IMR-90 (cell line): ENCODE measurements at regions not wholly inside any gene's neighbourhood (a gene's known extent, or its start where the extent isn't known, plus 50 kb on each side); places are given as distances from the start of the nearest gene placed in this dataset.

Source experiments
- ATAC-seq: fragments of 200-7000 bp; cut with Tn5 transposase; 2 replicates; pipeline ENCODE4 v1.9.1; 2020; ENCODE audit warnings: low read depth, mild to moderate bottlenecking, moderate library complexity
- BruUV-seq: library from RNA; stranded (reverse); fragments of 400-500 nt; replicated peaks from 2 replicates; lab custom pipeline; 2021; lab: Mats Ljungman, UMichigan
- CTCF ChIA-PET: fragments of 300-600 bp; formaldehyde crosslinking; extraction: SDS; loops from one replicate; lab custom pipeline; 2021; ENCODE audit warnings: antibody characterized with exemption; lab: Yijun Ruan, JAX
- POLR2A ChIA-PET: fragments of 300-600 bp; sonication (Branson Sonifier 250); formaldehyde crosslinking; loops from one replicate; lab custom pipeline; 2022; ENCODE audit warnings: antibody characterized with exemption; ENCODE audit not compliant: unreplicated experiment; lab: Charles Lee
- DNase-seq: peaks from one replicate; pipeline ENCODE4 v3.0.0; 2013
- H2AFZ ChIP-seq: replicated peaks from 2 replicates; pipeline ENCODE3; 2013; ENCODE audit warnings: low read length, mild to moderate bottlenecking; ENCODE audit not compliant: poor library complexity
- H2AK5ac ChIP-seq: 2 replicates; pipeline ENCODE4 v1.6.1; 2013; ENCODE audit warnings: low read depth, low read length, inconsistent platforms
- H2AK9ac ChIP-seq: replicated peaks from 2 replicates; pipeline ENCODE3; 2013; ENCODE audit warnings: mild to moderate bottlenecking, low read depth, low read length, moderate library complexity; ENCODE audit not compliant: poor library complexity
- H2BK120ac ChIP-seq: 2 replicates; pipeline ENCODE4 v1.6.1; 2013; ENCODE audit warnings: low read depth, low read length, inconsistent platforms
- H2BK15ac ChIP-seq: 3 replicates; pipeline ENCODE4 v1.6.1; 2013; ENCODE audit warnings: low read depth, low read length, inconsistent platforms
- H2BK20ac ChIP-seq: 2 replicates; pipeline ENCODE4 v1.6.1; 2013; ENCODE audit warnings: low read depth, mild to moderate bottlenecking, inconsistent platforms, low read length, moderate library complexity
- H2BK5ac ChIP-seq: 2 replicates; pipeline ENCODE4 v1.6.1; 2013; ENCODE audit warnings: mild to moderate bottlenecking, low read depth, low read length, inconsistent platforms; ENCODE audit not compliant: poor library complexity, severe bottlenecking
- H3K14ac ChIP-seq: replicated peaks from 2 replicates; pipeline ENCODE4 v1.6.1; 2013; ENCODE audit warnings: low read depth, low read length, inconsistent platforms
- H3K18ac ChIP-seq: 2 replicates; pipeline ENCODE4 v1.6.1; 2013; ENCODE audit warnings: low read depth, low read length, control low read depth
- H3K23ac ChIP-seq: 2 replicates; pipeline ENCODE4 v1.6.1; 2013; ENCODE audit warnings: low read depth, low read length, inconsistent platforms
- H3K27ac ChIP-seq: 2 replicates; pipeline ENCODE4 v1.5.1; 2013; ENCODE audit warnings: mild to moderate bottlenecking, control low read depth, low read length; ENCODE audit not compliant: insufficient read depth
- H3K27me3 ChIP-seq: 2 replicates; pipeline ENCODE4 v1.6.1; 2013; ENCODE audit warnings: low read length; ENCODE audit not compliant: control insufficient read depth, insufficient read depth
- H3K36me3 ChIP-seq: 2 replicates; pipeline ENCODE4 v1.6.1; 2013; ENCODE audit warnings: low read length, mixed read lengths; ENCODE audit not compliant: control insufficient read depth, insufficient read depth
- H3K4ac ChIP-seq: 2 replicates; pipeline ENCODE4 v1.6.1; 2013; ENCODE audit warnings: low read depth, low read length, inconsistent platforms
- H3K4me1 ChIP-seq: 2 replicates; pipeline ENCODE4 v1.6.1; 2013; ENCODE audit warnings: low read length, mixed read lengths; ENCODE audit not compliant: control insufficient read depth, insufficient read depth
- H3K4me2 ChIP-seq: 2 replicates; pipeline ENCODE4 v1.6.1; 2013; ENCODE audit warnings: low read depth, mild to moderate bottlenecking, control low read depth, low read length, moderate library complexity
- H3K4me3 ChIP-seq: 2 replicates; pipeline ENCODE4 v1.5.1; 2013; ENCODE audit warnings: low read depth, mild to moderate bottlenecking, control low read depth, low read length, moderate library complexity; ENCODE audit not compliant: insufficient read depth
- H3K56ac ChIP-seq: 2 replicates; pipeline ENCODE4 v1.6.1; 2013; ENCODE audit warnings: low read length, inconsistent platforms; ENCODE audit not compliant: insufficient read depth; ENCODE audit errors: extremely low read depth
- H3K79me1 ChIP-seq, 2 experiments: 2 replicates each; pipeline ENCODE4 v1.6.1; 2013; ENCODE audit warnings: low read length in 2 of 2, inconsistent platforms in 1 of 2, low read depth in 1 of 2
- H3K9ac ChIP-seq: 2 replicates; pipeline ENCODE4 v1.6.1; 2013; ENCODE audit warnings: low read depth, low read length, control low read depth
- H3K9me1 ChIP-seq: 2 replicates; pipeline ENCODE4 v1.6.1; 2013; ENCODE audit warnings: low read length, inconsistent platforms; ENCODE audit not compliant: insufficient read depth
- H3K9me3 ChIP-seq: 2 replicates; pipeline ENCODE4 v1.6.1; 2013; ENCODE audit warnings: low read length; ENCODE audit not compliant: control insufficient read depth, insufficient read depth
- H4K20me1 ChIP-seq: 2 replicates; pipeline ENCODE4 v1.6.1; 2013; ENCODE audit warnings: low read length, inconsistent platforms; ENCODE audit not compliant: insufficient read depth
- H4K5ac ChIP-seq: 2 replicates; pipeline ENCODE4 v1.6.1; 2013; ENCODE audit warnings: mild to moderate bottlenecking, low read depth, low read length, control low read depth
- H4K8ac ChIP-seq, 2 experiments: 2 replicates each; pipeline ENCODE4 v1.6.1; 2013; ENCODE audit warnings: low read depth in 2 of 2, low read length in 2 of 2, control low read depth in 1 of 2, inconsistent platforms in 1 of 2
- H4K91ac ChIP-seq: 2 replicates; pipeline ENCODE4 v1.6.1; 2013; ENCODE audit warnings: low read depth, low read length, inconsistent platforms; ENCODE audit not compliant: insufficient read depth
- ELK1 ChIP-seq: fragments of 150-350 bp; IDR thresholded peaks from 2 replicates; pipeline ENCODE4 v1.6.1; 2016; ENCODE audit warnings: low read depth, mild to moderate bottlenecking, low read length, moderate library complexity, borderline replicate concordance
- MAFK ChIP-seq: IDR thresholded peaks from 2 replicates; pipeline ENCODE4 v1.6.1; 2012; ENCODE audit warnings: low read depth, low read length, improper control_type of control experiment
- WGBS, 2 experiments: methylation state at CpG; one replicate each; pipeline versions ENCODE4 v1.1.5 to v1.1.7; 2013; ENCODE audit warnings: missing lambda C conversion rate in 2 of 2; ENCODE audit not compliant: insufficient read length in 1 of 2; ENCODE audit errors: extremely low coverage in 2 of 2; 5-methylcytosine and 5-hydroxymethylcytosine counted together
- dilution Hi-C: fragments of 300-500 bp; cut with HindIII; formaldehyde crosslinking; loops from one replicate; pipeline ENCODE4 v1.14.3; 2018; ENCODE audit warnings: low sequenced_read_pairs; ENCODE audit not compliant: unreplicated experiment
- in situ Hi-C: fragments of 300-500 bp; cut with MboI; formaldehyde crosslinking; loops from 3 replicates; pipeline ENCODE4 v1.14.3; 2019; ENCODE audit warnings: low sequenced_read_pairs, inconsistent platforms, mixed read lengths
- intact Hi-C: fragments of 100-400 bp; cut with micrococcal nuclease; formaldehyde crosslinking; loops from 2 replicates; pipeline ENCODE4 v1.10.0; 2022

GRCh38 chr17:13671771-13672170 is 70.0 kb upstream of the HS3ST3A1 start:
- POLR2A ChIA-PET = interaction anchor here (0.6 kb wide), 1 partner anchor 82 kb away, joined by 3 read pairs; no protein-coding TSS in a partner anchor

More at GRCh38 chr17:13671771-13672170, 70.0 kb upstream of the HS3ST3A1 start:
- H3K27ac ChIP-seq = no peak overlapping the region
- no peaks in the 10 kb centered on the region for H3K36me3 ChIP-seq
- H3K9me3 ChIP-seq = peaks cover 6% of the 10 kb centered on the region
- no peak for TF ChIP-seq ELK1
- TF ChIP-seq MAFK = no peak
- no peaks in the 10 kb centered on the region for H3K79me1 ChIP-seq
- intact Hi-C loops = no loop called here
- no peak overlapping the region for H3K56ac ChIP-seq
- H2AK5ac ChIP-seq = no peak overlapping the region
- no peak overlapping the region for H3K18ac ChIP-seq
- no peak overlapping the region for H2BK15ac ChIP-seq
- H2AFZ ChIP-seq = no peak overlapping the region
- H3K14ac ChIP-seq = no peak overlapping the region
- no peak overlapping the region for H2BK5ac ChIP-seq
- no peaks in the 10 kb centered on the region for H4K20me1 ChIP-seq
- DNase-seq (no peak), ATAC-seq (no peak)
- no peak overlapping the region for H4K91ac ChIP-seq
- no TSS peak for BruUV-seq
- H3K23ac ChIP-seq = no peak overlapping the region
- WGBS, 2 experiments = 71% methylated on average over 4 of the region's 8 CpGs; no CpG with 5 or more reads in 1 of the 2 experiments
- no peak overlapping the region for H4K5ac ChIP-seq
- no peak overlapping the region for H3K4ac ChIP-seq
- H4K8ac ChIP-seq = no peak overlapping the region
- H3K9ac ChIP-seq = no peak overlapping the region
- H3K4me2 ChIP-seq = no peak overlapping the region
- CTCF ChIA-PET = interaction anchor here (0.5 kb wide), 1 partner anchor 214 kb away, joined by 4 read pairs; no protein-coding TSS in a partner anchor
- no peak overlapping the region for H3K4me3 ChIP-seq
- no peaks in the 10 kb centered on the region for H3K9me1 ChIP-seq
- in situ Hi-C loops = no loop called here
- no peaks in the 10 kb centered on the region for H3K4me1 ChIP-seq
- no peaks in the 10 kb centered on the region for H3K27me3 ChIP-seq
- no peak overlapping the region for H2BK120ac ChIP-seq
- H2BK20ac ChIP-seq = no peak overlapping the region
- H2AK9ac ChIP-seq = no peak overlapping the region
- dilution Hi-C loops = no loop called here
